ENCODE measurements at regions not wholly inside any gene's neighbourhood (a gene's known extent, or its start where the extent isn't known, plus 50 kb on each side); places are given as distances from the start of the nearest gene placed in this dataset.

DNA sequence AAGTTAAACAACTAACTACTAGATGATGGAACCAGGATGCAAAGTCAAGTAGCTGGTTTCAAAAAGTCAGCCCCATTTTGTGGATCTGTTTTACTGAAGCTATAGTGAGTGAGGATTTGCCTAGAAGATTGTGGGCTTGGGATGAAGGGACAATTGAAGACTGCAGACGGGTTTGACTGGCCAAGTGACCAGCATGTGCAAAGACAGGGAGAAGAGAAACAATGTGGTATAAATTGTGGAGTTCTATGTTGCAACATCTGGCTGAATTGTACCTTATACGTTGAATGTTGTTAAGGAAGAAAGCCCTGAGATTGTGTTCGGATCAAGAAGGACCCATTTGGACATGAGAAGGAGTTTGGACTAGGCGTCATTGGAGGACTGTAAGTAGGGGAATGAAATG is 101.8 kb downstream of the MAT2B start:
- DNase-seq, result no peak
- H3K4me1 Mint-ChIP-seq, result no peaks in the 10 kb centered on the region
- H3K27me3 Mint-ChIP-seq, result peaks cover under 1% of the 10 kb centered on the region
- H3K9me3 Mint-ChIP-seq, result no peaks in the 10 kb centered on the region
- H3K4me3 Mint-ChIP-seq, result no peak overlapping the region
- no peak overlapping the region for H3K27ac Mint-ChIP-seq
- no peak for ATAC-seq (ENCODE audit: low read depth)
- H3K36me3 Mint-ChIP-seq, result no peaks in the 10 kb centered on the region
- POLR2A ChIA-PET, result no interaction called here

GRCh38 chr5:163608621-163609020 is 103.2 kb downstream of the MAT2B start:
- Mint-ChIP-seq H3K4me3 (no peak overlapping the region), H3K4me1 (no peaks in the 10 kb centered on the region), H3K9me3 (no peaks in the 10 kb centered on the region), H3K36me3 (no peaks in the 10 kb centered on the region), H3K27ac (no peak overlapping the region), H3K27me3 (no peaks in the 10 kb centered on the region)
- ATAC-seq (ENCODE audit: low read depth) (no peak), DNase-seq (no peak)
- POLR2A ChIA-PET, result no interaction called here

DNA sequence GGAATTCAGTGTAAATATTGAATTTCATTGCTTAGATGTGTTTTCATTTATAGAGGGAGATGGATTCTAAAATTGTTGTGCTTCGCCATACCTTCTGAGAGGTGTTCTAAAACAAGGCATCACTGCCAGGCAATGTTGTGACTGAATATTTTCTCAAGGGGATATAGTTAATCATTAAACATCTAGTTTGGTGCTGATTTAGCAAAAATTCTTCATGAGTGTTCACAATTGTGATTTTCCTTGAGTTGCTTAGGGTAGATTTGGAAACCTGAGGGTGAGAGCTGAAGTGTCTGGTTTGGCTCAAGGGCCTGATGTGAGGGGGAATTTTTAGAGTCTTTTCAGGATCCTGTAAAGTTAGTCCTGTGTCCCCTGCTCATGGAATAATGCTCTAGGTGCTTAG is 104.5 kb downstream of the MAT2B start:
- ATAC-seq (ENCODE audit: low read depth) (no peak), DNase-seq (no peak)
- POLR2A ChIA-PET, result no interaction called here
- no peaks in the 10 kb centered on the region for H3K36me3 Mint-ChIP-seq
- H3K4me3 Mint-ChIP-seq, result no peak overlapping the region
- no peaks in the 10 kb centered on the region for H3K27me3 Mint-ChIP-seq
- no peaks in the 10 kb centered on the region for H3K9me3 Mint-ChIP-seq
- H3K4me1 Mint-ChIP-seq, result no peaks in the 10 kb centered on the region
- H3K27ac Mint-ChIP-seq, result no peak overlapping the region

DNA sequence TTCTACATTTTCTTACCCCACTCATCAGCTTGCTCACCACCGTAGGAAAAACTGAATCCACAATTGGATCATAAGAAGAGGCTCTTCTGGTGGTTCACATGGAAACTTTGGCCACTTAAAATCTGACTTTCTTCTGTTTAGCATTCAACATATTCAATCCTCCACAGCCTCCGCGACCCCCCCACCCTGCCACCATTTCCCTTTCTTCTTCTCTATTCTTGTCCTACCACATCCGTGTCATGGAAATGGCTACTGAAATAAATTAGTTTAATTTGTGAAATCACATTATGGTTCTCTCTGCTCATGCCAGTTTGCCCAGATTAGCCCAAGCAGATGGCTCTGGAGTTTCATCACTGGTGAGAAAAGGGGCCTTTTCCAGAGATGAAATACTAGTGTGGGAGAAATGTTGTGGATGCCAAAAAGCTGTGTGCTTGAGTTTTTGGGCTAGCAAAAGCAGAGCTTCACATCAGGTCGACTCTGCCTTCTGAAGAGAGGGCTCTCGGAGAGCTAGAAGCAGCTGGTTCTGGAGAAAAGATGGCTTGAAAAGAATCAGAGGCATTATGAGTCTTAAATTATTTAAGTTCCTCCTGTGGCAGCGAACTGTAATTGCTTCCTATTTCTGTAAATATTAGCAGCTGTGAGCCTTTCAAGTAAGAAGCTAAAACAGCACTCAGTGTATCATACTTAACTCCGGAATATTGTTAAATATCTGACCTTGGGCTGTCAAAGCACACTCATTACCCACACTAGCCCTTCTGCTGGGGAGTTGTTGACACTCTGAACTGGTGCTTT is 107.1 kb downstream of the MAT2B start:
- H3K4me3 Mint-ChIP-seq, result no peak overlapping the region
- ATAC-seq (ENCODE audit: low read depth), result no peak
- H3K9me3 Mint-ChIP-seq, result no peaks in the 10 kb centered on the region
- no peak overlapping the region for H3K27ac Mint-ChIP-seq
- POLR2A ChIA-PET, result no interaction called here
- no peak for DNase-seq
- no peaks in the 10 kb centered on the region for H3K36me3 Mint-ChIP-seq
- H3K4me1 Mint-ChIP-seq, result no peaks in the 10 kb centered on the region
- H3K27me3 Mint-ChIP-seq, result no peaks in the 10 kb centered on the region

DNA sequence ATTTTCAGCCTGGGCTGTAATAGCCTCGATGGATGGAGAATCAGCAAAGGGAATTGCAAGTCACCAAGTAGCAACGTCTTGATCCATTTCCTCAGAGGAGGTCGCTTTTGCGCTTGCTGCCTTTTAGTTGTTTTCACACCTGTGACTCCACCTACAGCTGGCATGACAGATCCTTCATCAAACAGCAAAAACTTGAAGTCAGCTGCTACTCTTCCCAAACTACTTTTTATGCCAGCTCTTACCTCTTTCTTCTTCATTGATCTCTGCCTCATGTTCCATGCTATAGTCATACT is 107.7 kb downstream of the MAT2B start:
- DNase-seq (no peak), ATAC-seq (ENCODE audit: low read depth) (no peak)
- Mint-ChIP-seq H3K27me3 (no peaks in the 10 kb centered on the region), H3K9me3 (no peaks in the 10 kb centered on the region), H3K4me3 (no peak overlapping the region), H3K27ac (no peak overlapping the region), H3K36me3 (no peaks in the 10 kb centered on the region), H3K4me1 (no peaks in the 10 kb centered on the region)
- POLR2A ChIA-PET, result no interaction called here

DNA sequence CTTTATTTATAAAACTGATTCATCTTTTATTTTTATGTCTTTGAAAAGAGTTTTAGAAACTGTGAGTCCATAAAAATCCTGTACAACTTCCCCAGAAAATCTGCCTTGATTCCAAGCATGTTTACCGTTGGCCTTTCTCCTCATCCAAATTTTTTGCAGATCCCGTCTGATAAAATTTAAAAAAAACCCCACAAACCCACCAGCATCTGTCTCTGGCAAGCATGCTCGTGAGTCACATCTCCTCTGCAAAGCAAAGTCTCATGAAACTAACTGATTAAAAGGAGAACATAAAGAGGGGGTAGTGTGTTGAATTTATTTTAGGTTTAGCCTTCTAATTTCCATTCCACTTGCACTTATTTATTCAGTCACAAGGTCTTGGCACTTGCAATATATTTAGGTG is 109.4 kb downstream of the MAT2B start:
- ATAC-seq (ENCODE audit: low read depth), result no peak
- H3K36me3 Mint-ChIP-seq, result no peaks in the 10 kb centered on the region
- H3K4me1 Mint-ChIP-seq, result no peaks in the 10 kb centered on the region
- no peaks in the 10 kb centered on the region for H3K27me3 Mint-ChIP-seq
- H3K9me3 Mint-ChIP-seq, result no peaks in the 10 kb centered on the region
- POLR2A ChIA-PET, result no interaction called here
- DNase-seq, result no peak
- no peak overlapping the region for H3K27ac Mint-ChIP-seq
- H3K4me3 Mint-ChIP-seq, result no peak overlapping the region

GRCh38 chr5:163619273-163619934 is 114.0 kb downstream of the MAT2B start:
- H3K27ac Mint-ChIP-seq, result no peak overlapping the region
- ATAC-seq (ENCODE audit: low read depth) (no peak), DNase-seq (no peak)
- H3K4me1 Mint-ChIP-seq, result no peaks in the 10 kb centered on the region
- POLR2A ChIA-PET, result no interaction called here
- no peaks in the 10 kb centered on the region for H3K36me3 Mint-ChIP-seq
- no peaks in the 10 kb centered on the region for H3K27me3 Mint-ChIP-seq
- no peak overlapping the region for H3K4me3 Mint-ChIP-seq
- H3K9me3 Mint-ChIP-seq, result no peaks in the 10 kb centered on the region

- H3K4me3 Mint-ChIP-seq, result no peak overlapping the region
- no peak overlapping the region for H3K27ac Mint-ChIP-seq
- POLR2A ChIA-PET, result no interaction called here
- ATAC-seq (ENCODE audit: low read depth) (no peak), DNase-seq (no peak)
- H3K36me3 Mint-ChIP-seq, result no peaks in the 10 kb centered on the region
- no peaks in the 10 kb centered on the region for H3K9me3 Mint-ChIP-seq
- no peaks in the 10 kb centered on the region for H3K4me1 Mint-ChIP-seq
- no peaks in the 10 kb centered on the region for H3K27me3 Mint-ChIP-seq
Measured at GRCh38 chr5:163619951-163620350, 114.5 kb downstream of the MAT2B start.

- no peak for ATAC-seq (ENCODE audit: low read depth)
Measured at GRCh38 chr5:163622799-163623198, 117.4 kb downstream of the MAT2B start.

DNA sequence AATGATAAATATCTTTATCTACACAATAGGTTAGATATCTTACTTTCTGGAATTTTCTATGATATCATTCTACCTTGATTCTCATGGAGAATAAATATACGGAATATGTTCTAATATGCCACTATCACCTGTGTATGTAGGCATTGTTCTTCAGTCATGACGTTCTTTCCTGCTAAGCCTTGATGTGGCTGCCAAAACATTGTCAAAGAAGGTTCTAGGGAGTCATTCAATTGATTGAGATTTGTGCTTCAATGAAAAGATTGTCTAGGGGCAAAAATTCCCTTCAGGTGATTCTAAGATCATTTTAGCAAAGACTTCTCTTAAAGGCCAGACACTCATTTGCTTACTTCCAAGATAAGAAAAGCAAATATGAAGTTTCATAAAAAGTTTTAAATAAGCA is 118.1 kb downstream of the MAT2B start:
- Mint-ChIP-seq H3K4me1 (no peaks in the 10 kb centered on the region), H3K36me3 (no peaks in the 10 kb centered on the region), H3K4me3 (no peak overlapping the region), H3K27me3 (no peaks in the 10 kb centered on the region), H3K27ac (no peak overlapping the region), H3K9me3 (no peaks in the 10 kb centered on the region)
- DNase-seq, result no peak
- no peak for ATAC-seq (ENCODE audit: low read depth)
- POLR2A ChIA-PET, result no interaction called here

More at GRCh38 chr5:163622799-163623198, 117.4 kb downstream of the MAT2B start:
- Mint-ChIP-seq H3K4me1 (no peaks in the 10 kb centered on the region), H3K9me3 (no peaks in the 10 kb centered on the region), H3K36me3 (no peaks in the 10 kb centered on the region), H3K4me3 (no peak overlapping the region), H3K27ac (no peak overlapping the region), H3K27me3 (no peaks in the 10 kb centered on the region)
- no peak for DNase-seq
- POLR2A ChIA-PET, result no interaction called here

- Mint-ChIP-seq H3K27me3 (no peaks in the 10 kb centered on the region), H3K4me1 (no peaks in the 10 kb centered on the region), H3K9me3 (no peaks in the 10 kb centered on the region), H3K27ac (no peak overlapping the region), H3K36me3 (no peaks in the 10 kb centered on the region), H3K4me3 (no peak overlapping the region)
- DNase-seq (no peak), ATAC-seq (ENCODE audit: low read depth) (no peak)
- POLR2A ChIA-PET, result no interaction called here
Measured at GRCh38 chr5:163623986-163624385, 118.6 kb downstream of the MAT2B start.

DNA sequence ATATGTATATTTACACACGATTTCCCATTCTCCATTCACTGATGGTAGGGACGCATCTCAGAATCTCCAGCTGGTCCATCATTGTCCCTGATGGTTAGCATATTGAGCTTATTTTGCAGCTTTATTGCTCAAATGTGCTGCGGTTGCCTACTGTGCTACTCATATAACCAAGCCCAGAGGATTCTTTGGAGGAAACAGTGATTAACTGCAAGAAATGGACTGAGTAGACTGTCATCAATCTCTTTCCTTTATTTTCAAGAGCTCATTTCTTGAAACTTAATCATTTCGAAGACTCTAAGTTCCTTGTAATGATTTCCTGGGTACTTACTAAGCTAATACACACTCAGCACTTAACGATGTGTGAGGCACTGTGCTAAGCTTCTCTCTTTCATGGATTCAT is 119.0 kb downstream of the MAT2B start:
- Mint-ChIP-seq H3K4me1 (no peaks in the 10 kb centered on the region), H3K9me3 (no peaks in the 10 kb centered on the region), H3K36me3 (no peaks in the 10 kb centered on the region), H3K4me3 (no peak overlapping the region), H3K27me3 (no peaks in the 10 kb centered on the region), H3K27ac (no peak overlapping the region)
- ATAC-seq (ENCODE audit: low read depth), result no peak
- POLR2A ChIA-PET, result no interaction called here
- no peak for DNase-seq

DNA sequence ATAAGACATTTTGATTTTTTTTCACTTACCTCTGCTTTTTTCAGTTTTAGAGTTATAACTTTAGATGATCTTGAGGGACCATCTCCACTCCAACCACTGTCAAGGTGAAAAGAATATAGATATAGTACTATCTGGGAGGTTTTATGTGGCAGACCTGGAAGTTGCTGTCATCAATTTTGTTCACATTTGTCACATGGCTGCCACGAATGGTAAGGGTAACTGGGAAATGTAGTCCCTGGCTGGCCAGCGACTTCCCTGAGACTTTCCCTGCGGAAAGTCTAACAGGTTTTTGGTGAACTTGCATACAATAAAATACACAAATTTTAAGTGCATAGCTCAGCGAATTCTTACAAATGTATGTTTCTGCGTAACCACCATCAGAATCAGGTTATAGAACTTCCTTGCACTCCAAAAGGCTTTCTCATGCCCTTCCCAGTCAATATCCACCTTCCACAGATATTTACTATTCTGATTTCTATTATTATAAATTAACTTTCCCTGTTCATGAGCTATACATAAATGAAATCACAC is 121.5 kb downstream of the MAT2B start:
- no peak for ATAC-seq (ENCODE audit: low read depth)

GRCh38 chr5:163631856-163632255 is 126.4 kb downstream of the MAT2B start:
- Mint-ChIP-seq H3K27ac (no peak overlapping the region), H3K4me3 (no peak overlapping the region), H3K27me3 (no peaks in the 10 kb centered on the region), H3K4me1 (no peaks in the 10 kb centered on the region), H3K36me3 (no peaks in the 10 kb centered on the region), H3K9me3 (no peaks in the 10 kb centered on the region)
- ATAC-seq (ENCODE audit: low read depth), result no peak
- DNase-seq, result no peak
- POLR2A ChIA-PET, result no interaction called here

More for the DNA sequence above, 121.5 kb downstream of the MAT2B start:
- Mint-ChIP-seq H3K4me3 (no peak overlapping the region), H3K9me3 (no peaks in the 10 kb centered on the region), H3K4me1 (no peaks in the 10 kb centered on the region), H3K27me3 (no peaks in the 10 kb centered on the region), H3K27ac (no peak overlapping the region), H3K36me3 (no peaks in the 10 kb centered on the region)
- no peak for DNase-seq
- POLR2A ChIA-PET, result no interaction called here

Measured in activated naive CD8-positive, alpha-beta T cell treated with anti-CD3 and anti-CD28 coated beads, Interleukin-2, amount 10 ng/mL, durations not matched to agents 7 days and 5 days (primary cell).